NCI-H510A (cell line): ENCODE measurements at regions not wholly inside any gene's neighbourhood (a gene's known extent, or its start where the extent isn't known, plus 50 kb on each side); places are given as distances from the start of the nearest gene placed in this dataset.

ENCODE experiments used
- DNase-seq: peaks from one replicate; lab custom pipeline; 2025; lab: John Stamatoyannopoulos, UW

GRCh38 chr18:61756244-61756643, 136.6 kb downstream of the RNF152 start:
- no peak for DNase-seq

- DNase-seq, result no peak
These were observed 137.3 kb downstream of the RNF152 start for GRCh38 chr18:61755555-61755954.

GRCh38 chr18:61754039-61754583, 138.7 kb downstream of the RNF152 start:
- DNase-seq, result no peak

DNA sequence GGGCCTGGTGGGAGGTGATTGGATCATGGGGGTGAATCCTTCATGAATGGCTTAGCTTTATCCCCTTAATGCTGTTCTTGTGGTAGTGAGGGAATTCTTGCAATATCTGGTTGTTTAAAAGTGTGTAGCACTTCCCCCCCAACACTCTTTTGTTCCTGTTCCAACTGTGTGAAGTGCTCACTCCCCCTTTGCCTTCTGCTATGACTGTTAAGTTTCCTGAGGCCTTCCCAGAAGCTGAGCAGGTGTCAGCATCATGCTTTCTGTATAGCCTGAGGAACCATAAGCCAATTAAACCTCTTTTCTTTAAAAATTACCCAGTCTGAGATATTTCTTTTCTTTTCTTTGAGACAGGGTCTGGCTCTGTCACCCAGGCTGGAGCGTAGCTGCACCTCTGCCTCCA, 139.4 kb downstream of the RNF152 start:
- DNase-seq, result no peak

GRCh38 chr18:61752973-61753372, 139.8 kb downstream of the RNF152 start:
- no peak for DNase-seq

DNA sequence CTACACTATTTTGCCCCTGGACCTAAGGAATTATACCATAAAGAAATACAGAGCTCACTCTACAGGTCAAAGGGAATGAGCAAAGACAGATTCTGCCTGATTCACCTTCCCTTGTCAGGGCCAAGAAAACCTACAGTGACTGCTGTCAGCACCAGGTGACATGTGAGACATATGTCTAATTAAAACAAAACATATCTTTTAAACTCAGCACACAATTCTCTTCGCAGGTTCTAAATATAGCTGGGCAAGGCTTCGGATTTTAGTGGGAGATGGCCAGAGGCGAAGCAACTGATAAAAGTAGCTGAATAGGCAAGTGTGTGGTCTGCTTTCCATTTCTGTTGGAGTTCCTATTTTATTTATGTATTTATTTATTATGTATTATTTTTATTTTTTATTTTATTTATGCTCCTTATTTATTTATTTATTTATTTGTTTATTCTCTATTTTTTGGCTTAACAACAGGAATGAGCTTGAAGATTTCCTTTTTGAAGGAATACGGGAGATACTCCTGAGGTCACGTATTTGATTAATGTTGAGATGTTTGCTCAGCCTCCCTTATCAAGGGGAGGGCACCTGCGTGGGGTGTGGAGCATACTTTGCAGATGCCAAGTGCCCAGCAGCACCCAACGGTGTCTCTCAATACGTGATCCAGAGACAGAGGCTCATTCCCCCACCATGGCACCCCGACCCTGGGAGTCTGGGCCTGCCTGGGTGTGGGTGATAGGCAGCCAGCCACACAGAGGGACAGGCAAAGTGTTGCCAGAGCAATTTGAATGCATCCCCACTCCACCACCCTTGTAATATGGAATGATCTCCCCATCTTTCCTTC, 141.8 kb downstream of the RNF152 start:
- DNase-seq, result no peak

DNA sequence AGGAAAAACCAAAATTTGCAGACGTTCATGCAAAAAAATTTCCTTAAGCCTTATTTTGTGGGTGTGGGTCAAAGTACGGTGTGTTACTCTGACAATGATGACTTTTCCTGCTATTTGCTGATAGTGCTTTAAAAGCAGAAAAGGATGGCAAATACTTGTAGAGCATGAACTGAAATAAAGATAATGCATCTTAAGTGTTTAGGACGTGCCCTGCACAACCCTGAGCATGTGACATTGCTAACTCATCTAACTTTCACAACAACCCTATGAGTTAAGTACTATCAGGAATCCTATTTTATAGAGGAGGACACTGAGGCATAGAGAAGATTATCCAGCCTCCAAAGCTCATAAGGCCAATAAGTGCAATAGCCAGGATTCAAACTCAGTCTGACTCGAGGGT, 143.3 kb downstream of the RNF152 start:
- DNase-seq, result no peak

DNA sequence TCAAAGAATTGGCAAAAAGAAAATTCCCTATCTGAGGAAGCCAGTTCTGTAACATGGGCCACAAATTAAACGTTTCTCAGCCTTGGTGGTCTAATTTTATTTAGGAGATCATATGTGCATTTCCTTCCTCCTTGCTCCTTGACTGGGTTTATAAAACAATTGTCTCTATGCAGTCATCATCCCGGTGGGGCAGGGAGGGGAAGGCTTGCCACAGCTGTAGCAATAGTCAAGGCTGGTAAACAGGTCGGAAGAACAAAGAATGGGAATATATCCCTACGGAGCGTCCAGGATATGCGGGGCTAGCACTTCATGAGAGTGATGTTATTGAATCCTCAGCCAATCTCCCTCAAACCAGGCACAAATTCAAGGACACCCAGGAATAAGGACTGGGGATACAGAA, 143.8 kb downstream of the RNF152 start:
- no peak for DNase-seq

GRCh38 chr18:61748004-61748403, 144.8 kb downstream of the RNF152 start:
- no peak for DNase-seq

- DNase-seq, result no peak
These were observed 148.9 kb downstream of the RNF152 start for GRCh38 chr18:61743775-61744531.

GRCh38 chr18:61742565-61743429, 150.0 kb downstream of the RNF152 start:
- no peak for DNase-seq

DNA sequence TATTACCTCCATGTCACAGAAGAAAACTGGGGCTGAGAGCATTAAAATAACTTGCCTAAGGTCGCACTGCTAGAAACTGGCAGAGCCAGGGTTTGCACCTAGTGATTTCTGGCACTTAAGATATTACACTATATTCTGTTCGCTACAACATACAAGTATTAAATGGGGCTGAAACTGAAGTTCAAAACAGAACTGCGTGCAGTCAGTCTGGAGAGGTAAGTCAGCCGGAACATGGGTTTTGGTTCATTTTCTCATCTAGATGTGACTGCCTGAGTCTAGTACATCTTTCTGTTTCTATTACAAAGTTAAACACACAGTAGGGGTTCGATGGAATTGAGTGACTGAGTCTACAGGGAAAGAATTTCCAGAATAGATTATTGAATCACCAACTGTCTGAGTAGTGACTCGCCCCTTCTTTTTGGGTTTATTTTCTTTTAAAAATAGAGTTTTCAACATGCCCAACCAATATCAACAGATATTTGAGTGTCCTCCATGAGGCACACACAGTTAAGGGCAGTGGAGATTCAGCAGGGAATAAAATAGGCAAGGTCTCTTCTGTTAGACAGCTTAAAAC, 150.8 kb downstream of the RNF152 start:
- no peak for DNase-seq

- no peak for DNase-seq
These were observed 154.3 kb downstream of the RNF152 start for GRCh38 chr18:61738488-61738887.

DNA sequence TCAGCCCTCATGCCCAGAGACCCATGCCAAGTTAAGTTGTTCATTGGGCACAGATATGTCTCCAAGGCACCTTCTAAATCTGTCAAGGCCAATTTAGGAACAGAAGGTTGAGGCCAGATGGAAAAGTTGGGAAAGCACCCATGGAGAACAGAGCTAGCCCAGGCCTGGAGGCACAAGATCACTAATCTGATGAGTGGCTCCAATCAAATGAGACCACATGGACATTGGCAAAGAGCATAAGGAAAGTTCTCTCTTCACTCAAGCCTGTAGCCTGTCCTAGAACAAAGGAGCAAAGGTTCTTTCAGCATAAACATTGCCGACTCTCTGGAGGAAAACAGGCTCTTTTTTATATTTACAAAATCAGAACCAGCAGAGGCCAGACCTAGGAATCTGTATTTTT, 154.8 kb downstream of the RNF152 start:
- no peak for DNase-seq

DNA sequence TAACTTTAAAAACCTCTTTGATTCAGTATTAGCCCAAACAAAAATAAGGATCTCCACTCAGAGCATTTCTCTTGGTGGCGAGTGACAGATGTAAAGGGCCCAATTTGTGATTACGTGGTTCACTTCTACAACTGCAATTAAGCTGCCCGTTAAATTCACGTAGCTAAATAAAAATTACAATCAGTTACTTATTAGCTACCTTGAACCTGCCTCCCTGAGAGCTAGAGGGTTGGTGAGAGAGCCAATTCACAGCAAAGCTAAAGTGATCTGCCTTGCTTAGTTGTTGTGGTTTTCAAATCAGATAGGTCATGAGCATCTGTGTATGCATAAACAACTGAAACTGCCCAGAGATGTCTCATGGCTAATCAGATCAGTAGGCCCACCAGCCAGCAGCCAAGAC, 156.7 kb downstream of the RNF152 start:
- no peak for DNase-seq

DNA sequence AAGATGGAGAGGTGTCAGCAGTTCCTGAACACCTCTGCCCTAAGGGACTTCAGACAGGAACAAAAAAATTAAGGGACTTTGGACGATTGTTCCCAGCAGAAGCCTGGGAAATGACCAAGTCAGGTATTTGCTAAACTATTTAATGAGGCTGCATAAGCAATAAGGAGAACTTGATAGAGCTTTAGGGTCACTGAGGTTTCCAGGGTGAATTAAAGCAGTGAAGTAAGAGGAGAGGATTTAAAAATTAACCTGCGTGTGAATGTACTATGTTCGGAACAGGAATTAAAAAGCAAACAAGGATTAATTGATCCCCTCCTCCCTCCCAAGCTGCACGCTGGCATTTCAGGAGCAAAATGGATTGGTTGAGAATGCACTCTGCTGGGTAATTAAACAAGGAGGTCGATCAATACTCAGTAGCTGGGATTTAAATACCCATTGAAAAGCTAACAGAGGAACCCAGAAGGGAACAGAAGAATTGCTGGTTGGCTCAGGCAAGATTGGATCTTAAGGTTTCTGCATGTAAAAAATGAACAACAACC, 157.2 kb downstream of the RNF152 start:
- DNase-seq, result no peak

DNA sequence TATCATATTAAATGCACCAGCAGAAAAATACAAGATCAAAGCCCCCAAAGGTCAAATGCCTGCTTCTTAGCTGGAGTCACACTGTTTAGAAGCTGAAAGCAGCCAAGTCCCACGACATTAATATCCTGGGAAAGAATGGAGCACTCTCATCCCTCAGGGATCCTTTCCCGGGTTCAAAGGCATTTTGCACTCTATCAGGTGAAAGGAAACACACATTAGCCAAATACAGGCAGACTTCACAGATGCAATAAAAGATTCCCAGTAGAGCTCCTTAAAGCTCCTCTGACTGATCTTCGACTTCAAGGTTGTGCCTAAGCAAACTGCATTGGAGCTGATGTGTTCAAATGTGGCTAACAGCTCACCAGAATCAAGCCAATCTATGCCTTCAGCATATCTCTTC, 158.4 kb downstream of the RNF152 start:
- no peak for DNase-seq

DNA sequence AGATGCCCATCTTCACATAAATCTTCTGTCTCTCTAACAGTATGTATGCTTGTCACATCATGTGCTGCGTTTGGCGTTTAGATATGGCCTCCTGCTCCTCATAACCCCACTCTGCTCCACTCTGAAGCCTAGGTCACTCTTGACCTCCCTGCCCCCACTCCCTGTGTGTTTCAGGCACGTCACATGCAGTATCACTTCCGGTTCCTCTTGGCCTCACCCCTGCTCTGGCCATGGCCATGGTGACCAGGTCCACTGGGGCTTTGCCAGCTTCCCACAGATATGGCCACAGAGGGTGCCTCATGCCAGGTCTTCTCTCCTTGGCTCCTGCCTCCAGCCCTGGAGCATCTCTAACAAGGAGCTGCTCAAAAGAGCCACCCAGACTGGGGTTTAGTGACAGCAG, 160.0 kb downstream of the RNF152 start:
- DNase-seq, result no peak

DNA sequence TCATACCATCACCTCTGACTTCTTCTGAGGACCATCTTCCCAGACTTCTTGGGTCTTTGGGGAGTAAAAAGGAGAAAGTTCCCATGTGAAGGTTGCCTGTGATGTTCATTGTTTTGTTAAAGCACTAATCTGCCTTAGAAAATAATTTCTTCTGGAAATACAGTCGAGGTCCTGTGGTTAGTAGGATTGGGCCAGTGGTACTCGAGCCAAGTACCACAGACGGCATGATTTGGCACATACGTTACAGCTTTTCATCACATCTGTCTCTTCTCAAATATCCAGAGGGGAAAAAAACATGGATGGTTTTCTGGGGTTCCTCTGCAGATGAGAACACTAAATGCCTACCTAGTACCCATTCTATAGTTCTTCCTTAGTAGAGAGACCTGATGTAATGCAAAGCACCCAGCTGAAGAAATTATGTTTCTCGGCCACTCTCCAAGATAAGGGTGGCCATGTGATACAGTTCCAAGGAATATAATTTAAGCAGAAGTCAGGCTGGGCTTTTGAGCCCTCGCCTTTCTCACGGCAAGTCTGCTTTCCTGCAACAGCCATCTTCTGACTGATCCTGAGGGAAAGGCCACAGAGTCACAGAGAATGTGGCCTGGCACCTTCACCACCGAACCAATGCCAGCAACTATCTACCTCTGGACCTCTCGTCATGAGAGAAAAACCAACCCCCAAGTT, 161.0 kb downstream of the RNF152 start:
- no peak for DNase-seq

DNA sequence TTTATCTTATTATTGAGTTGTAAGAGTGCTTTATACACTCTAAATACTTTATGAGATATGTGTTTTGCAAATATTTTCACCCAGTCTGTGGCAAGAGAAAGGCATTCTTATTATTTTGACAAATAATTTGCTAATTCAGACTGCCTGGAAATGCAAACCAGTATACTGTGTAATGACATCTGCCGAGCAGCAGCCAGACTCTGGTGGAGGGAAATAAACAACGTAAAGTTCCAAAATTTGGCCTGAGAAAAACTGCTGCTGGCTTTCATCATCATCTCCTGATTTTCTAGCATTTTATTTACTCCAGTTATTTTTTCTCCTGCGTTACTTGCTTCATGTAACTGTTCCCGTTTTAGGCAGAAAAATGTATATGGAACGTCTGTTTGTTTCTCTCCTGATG, 161.6 kb downstream of the RNF152 start:
- DNase-seq, result no peak

GRCh38 chr18:61729322-61729721, 163.5 kb downstream of the RNF152 start:
- DNase-seq, result no peak
